MM.1S (cell line): ENCODE measurements at regions not wholly inside any gene's neighbourhood (a gene's known extent, or its start where the extent isn't known, plus 50 kb on each side); places are given as distances from the start of the nearest gene placed in this dataset.
A peak's percentile ranks its signal among the peaks of the same experiment; 100 is the strongest.

Source experiments
- DNase-seq: peaks from one replicate; pipeline ENCODE4 v3.0.0-alpha.2; 2015
- H2AFZ ChIP-seq: fragments of 300-600 bp; sonication (generic); 2 replicates; pipeline ENCODE4 v1.6.0; 2016; ENCODE audit warnings: antibody characterized with exemption, low read length
- H3F3A ChIP-seq: fragments of 300-600 bp; sonication (generic); 2 replicates; pipeline ENCODE4 v1.6.1; 2016; ENCODE audit warnings: mild to moderate bottlenecking, antibody characterized with exemption, low read length, moderate library complexity, mixed read lengths; ENCODE audit not compliant: insufficient read depth
- H3K27ac ChIP-seq: fragments of 300-600 bp; sonication (generic); 2 replicates; pipeline ENCODE4 v1.5.1; 2016; ENCODE audit warnings: mild to moderate bottlenecking, low read length
- H3K27me3 ChIP-seq: fragments of 300-600 bp; sonication (generic); replicated peaks from 2 replicates; pipeline ENCODE4 v1.6.0; 2016; ENCODE audit warnings: low read length; ENCODE audit not compliant: insufficient read depth
- H3K36me3 ChIP-seq: fragments of 300-600 bp; sonication (generic); replicated peaks from 2 replicates; pipeline ENCODE4 v1.6.1; 2016; ENCODE audit warnings: mild to moderate bottlenecking, low read length, mixed read lengths; ENCODE audit not compliant: insufficient read depth
- H3K4me1 ChIP-seq: fragments of 300-600 bp; sonication (generic); 2 replicates; pipeline ENCODE4 v1.6.1; 2016; ENCODE audit warnings: low read length, mixed read lengths
- H3K4me2 ChIP-seq: fragments of 300-600 bp; sonication (generic); 2 replicates; pipeline ENCODE4 v1.6.0; 2016; ENCODE audit warnings: low read depth, low read length
- H3K4me3 ChIP-seq: fragments of 300-600 bp; sonication (generic); 2 replicates; pipeline ENCODE4 v1.5.1; 2016; ENCODE audit warnings: low read length, mixed read lengths
- H3K79me2 ChIP-seq: fragments of 300-600 bp; sonication (generic); 2 replicates; pipeline ENCODE4 v1.6.1; 2016; ENCODE audit warnings: mixed run types, low read length, mixed read lengths
- H3K9ac ChIP-seq: fragments of 300-600 bp; sonication (generic); 2 replicates; pipeline ENCODE4 v1.6.1; 2016; ENCODE audit warnings: low read length, mixed read lengths
- H3K9me2 ChIP-seq: fragments of 300-600 bp; sonication (generic); replicated peaks from 2 replicates; pipeline ENCODE4 v1.6.1; 2016; ENCODE audit warnings: mild to moderate bottlenecking, low read length, mixed read lengths; ENCODE audit not compliant: insufficient read depth
- H3K9me3 ChIP-seq: fragments of 300-600 bp; sonication (generic); replicated peaks from 2 replicates; pipeline ENCODE4 v1.6.1; 2016; ENCODE audit warnings: mild to moderate bottlenecking, low read length, mixed read lengths; ENCODE audit not compliant: insufficient read depth
- H4K20me1 ChIP-seq: fragments of 300-600 bp; sonication (generic); 2 replicates; pipeline ENCODE4 v1.6.1; 2016; ENCODE audit warnings: mild to moderate bottlenecking, low read length, moderate library complexity, mixed read lengths; ENCODE audit not compliant: insufficient read depth
- CTCF ChIP-seq: fragments of 300-600 bp; sonication (generic); IDR thresholded peaks from 2 replicates; pipeline ENCODE4 v1.5.1; 2016; ENCODE audit warnings: antibody characterized with exemption, low read length, mixed read lengths
- EZH2 ChIP-seq: fragments of 300-600 bp; sonication (generic); optimal IDR thresholded peaks from 2 replicates; pipeline ENCODE3; 2017; ENCODE audit warnings: low read depth, mild to moderate bottlenecking, antibody characterized with exemption, low read length, mixed read lengths
- EZH2phosphoT487 ChIP-seq: fragments of 300-600 bp; sonication (generic); IDR thresholded peaks from 2 replicates; pipeline ENCODE4 v1.6.1; 2018; ENCODE audit warnings: antibody characterized with exemption, low read length

GRCh38 chr15:23846218-23846617 lies 159.1 kb upstream of the NDN start:
- Histone ChIP-seq H3K4me3 (no peak overlapping the region), H3K27ac (no peak overlapping the region), H3K36me3 (no peaks in the 10 kb centered on the region), H3K4me1 (peaks cover under 1% of the 10 kb centered on the region; the same call in 1 of the 2 replicates), H3K79me2 (no peaks in the 10 kb centered on the region), H4K20me1 (no peaks in the 10 kb centered on the region), H3K27me3 (no peaks in the 10 kb centered on the region), H3F3A (no peaks in the 10 kb centered on the region), H3K9me3 (no peaks in the 10 kb centered on the region), H3K9ac (no peak overlapping the region), H3K9me2 (no peaks in the 10 kb centered on the region), H3K4me2 (no peak overlapping the region), H2AFZ (no peak overlapping the region)
- no peak for DNase-seq
- TF ChIP-seq CTCF (no peak), EZH2phosphoT487 (no peak), EZH2 (no peak)

DNA sequence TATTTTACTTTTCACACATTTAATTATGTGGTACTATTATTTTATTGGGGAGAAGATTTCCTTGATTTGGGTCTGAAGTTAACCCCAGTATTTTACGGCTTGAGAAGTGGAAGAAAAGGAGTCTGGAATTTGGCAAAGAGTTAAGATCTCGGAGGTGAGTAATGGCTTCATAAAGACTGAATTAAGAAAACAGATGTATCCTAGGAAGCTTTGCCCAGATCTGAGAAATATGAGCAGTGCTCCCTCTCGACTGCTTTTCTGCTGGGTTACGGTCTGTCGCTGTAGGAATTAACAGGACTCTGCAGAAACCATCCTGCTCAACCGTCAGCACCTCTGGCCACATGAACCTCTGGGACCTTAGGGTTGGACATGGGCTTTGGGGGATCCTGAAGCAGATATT lies 163.6 kb upstream of the NDN start:
- H2AFZ ChIP-seq = no peak overlapping the region
- no peaks in the 10 kb centered on the region for H4K20me1 ChIP-seq
- TF ChIP-seq EZH2 = no peak
- no peak for TF ChIP-seq CTCF
- TF ChIP-seq EZH2phosphoT487 = no peak
- H3K27ac ChIP-seq = no peak overlapping the region
- DNase-seq = no peak
- H3K27me3 ChIP-seq = no peaks in the 10 kb centered on the region
- peaks cover 39% of the 10 kb centered on the region for H3K4me1 ChIP-seq
- peaks cover 35% of the 10 kb centered on the region for H3F3A ChIP-seq
- H3K9me2 ChIP-seq = no peaks in the 10 kb centered on the region
- no peaks in the 10 kb centered on the region for H3K9me3 ChIP-seq
- no peaks in the 10 kb centered on the region for H3K36me3 ChIP-seq
- H3K4me2 ChIP-seq = no peak overlapping the region
- H3K4me3 ChIP-seq = no peak overlapping the region
- no peak overlapping the region for H3K9ac ChIP-seq
- no peaks in the 10 kb centered on the region for H3K79me2 ChIP-seq

DNA sequence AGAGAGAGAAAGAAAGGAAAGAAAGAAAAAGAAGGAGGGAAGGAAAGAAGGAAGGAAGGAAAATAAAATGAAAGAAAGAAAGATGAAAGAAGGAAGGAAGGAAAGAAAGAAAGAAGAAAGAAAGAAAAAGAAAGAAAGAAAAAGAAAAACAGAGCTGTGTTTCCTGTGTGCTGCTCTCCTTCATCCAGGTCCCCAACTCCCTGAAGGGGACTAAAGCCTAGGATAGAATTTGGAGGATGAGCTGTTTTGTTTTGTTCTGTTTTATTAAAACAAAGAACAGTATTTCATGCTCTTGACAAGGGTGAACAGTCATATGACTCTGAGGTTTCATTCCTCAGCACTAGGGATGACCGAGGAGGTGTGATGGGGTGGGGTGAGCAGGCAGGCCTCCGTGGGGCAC lies 164.8 kb upstream of the NDN start:
- Histone ChIP-seq H3K79me2 (no peaks in the 10 kb centered on the region), H3K4me2 (0 out of 2 replicates have a peak overlapping the region, but pooled peaks have one; percentile 5), H3K36me3 (no peaks in the 10 kb centered on the region), H3K4me1 (peaks cover 51% of the 10 kb centered on the region), H3K9me2 (no peaks in the 10 kb centered on the region), H3K27ac (no peak overlapping the region), H3F3A (peaks cover 40% of the 10 kb centered on the region), H3K4me3 (no peak overlapping the region), H3K9ac (no peak overlapping the region), H2AFZ (peak overlapping the region; percentile 16; the same call in 1 of the 2 replicates), H4K20me1 (no peaks in the 10 kb centered on the region), H3K9me3 (no peaks in the 10 kb centered on the region), H3K27me3 (no peaks in the 10 kb centered on the region)
- no peak for DNase-seq
- TF ChIP-seq EZH2phosphoT487 (no peak), EZH2 (no peak), CTCF (no peak)
